HepG2 (cell line): ENCODE measurements at regions not wholly inside any gene's neighbourhood (a gene's known extent, or its start where the extent isn't known, plus 50 kb on each side); places are given as distances from the start of the nearest gene placed in this dataset.

Experiments used
- ATAC-seq: fragments of 200-7000 bp; cut with Tn5 transposase; 3 replicates; pipeline ENCODE4 v1.9.1; 2020; ENCODE audit warnings: mild to moderate bottlenecking, moderate library complexity
- BruUV-seq: library from RNA; stranded (reverse); fragments of 400-500 nt; replicated peaks from 2 replicates; lab custom pipeline; 2021; lab: Mats Ljungman, UMichigan
- CTCF ChIA-PET: fragments of 300-600 bp; formaldehyde crosslinking; extraction: SDS; loops from one replicate; lab custom pipeline; 2021; ENCODE audit warnings: low total read pairs, inconsistent platforms, low intra/inter-chr PET ratio; lab: Yijun Ruan, JAX
- POLR2A ChIA-PET: fragments of 350-600 bp; sonication (Branson Sonifier 250); formaldehyde crosslinking; loops from one replicate; lab custom pipeline; 2020; ENCODE audit warnings: antibody characterized with exemption, inconsistent platforms; lab: Yijun Ruan, JAX
- DNase-seq: peaks from one replicate; pipeline ENCODE4 v3.0.0-alpha.2; 2015; ENCODE audit warnings: low spot score
- FAIRE-seq: peaks from 3 replicates; lab custom pipeline; 2011; peaks lifted over from hg19 to GRCh38; lab: Jason Lieb, UNC
- H2AFZ ChIP-seq: one replicate; pipeline ENCODE4 v1.6.1; 2011; ENCODE audit warnings: low read length, inconsistent platforms
- H3K27ac ChIP-seq: fragments of 300-600 bp; 3 replicates; pipeline ENCODE4 v1.8.0; 2011; ENCODE audit warnings: mixed run types, mild to moderate bottlenecking, mixed read lengths, low read length, inconsistent platforms; ENCODE audit not compliant: insufficient read depth; ENCODE audit errors: extremely low read length
- H3K27me3 ChIP-seq, 2 experiments: fragments of 200-600 bp in 1 of 2; 2 replicates in 1 of 2; 3 replicates in 1 of 2; pipeline versions ENCODE4 v1.6.0 to v1.8.0; 2011; ENCODE audit warnings: low read length in 2 of 2, mild to moderate bottlenecking in 2 of 2, moderate library complexity in 2 of 2, inconsistent platforms in 1 of 2; ENCODE audit not compliant: insufficient read depth in 2 of 2, control insufficient read depth in 1 of 2
- H3K36me3 ChIP-seq, 2 experiments: fragments of 200-600 bp in 1 of 2; replicated peaks in 1 of 2; 2 replicates in 1 of 2; 3 replicates in 1 of 2; pipeline versions ENCODE4 v1.5.1 to v1.8.0; 2011; ENCODE audit warnings: low read length in 2 of 2, inconsistent platforms in 1 of 2; ENCODE audit not compliant: insufficient read depth in 2 of 2, control insufficient read depth in 1 of 2
- H3K4me1 ChIP-seq: 2 replicates; pipeline ENCODE4 v1.5.1; 2012; ENCODE audit warnings: low read length, inconsistent platforms; ENCODE audit not compliant: insufficient read depth
- H3K4me2 ChIP-seq: 2 replicates; pipeline ENCODE4 v1.6.0; 2011; ENCODE audit warnings: low read depth, low read length, inconsistent platforms
- H3K4me3 ChIP-seq, 3 experiments: fragments of 200-600 bp in 1 of 3; sonication (generic), shearing (Covaris generic) in 1 of 3; replicated peaks in 1 of 3; 2 replicates each; pipeline ENCODE4 v1.5.1; 2011 to 2016; ENCODE audit warnings: low read length in 3 of 3, inconsistent platforms in 2 of 3, low read depth in 2 of 3, mild to moderate bottlenecking in 2 of 3, control low read depth in 1 of 3, mixed read lengths in 1 of 3; ENCODE audit not compliant: insufficient read depth in 1 of 3
- H3K79me2 ChIP-seq: one replicate; pipeline ENCODE4 v1.6.1; 2011; ENCODE audit warnings: low read length, inconsistent platforms; ENCODE audit not compliant: insufficient read depth
- H3K9ac ChIP-seq: 2 replicates; pipeline ENCODE4 v1.6.0; 2011; ENCODE audit warnings: mild to moderate bottlenecking, low read depth, low read length, inconsistent platforms; ENCODE audit not compliant: insufficient read depth
- H3K9me3 ChIP-seq: 2 replicates; pipeline ENCODE4 v1.5.1; 2012; ENCODE audit warnings: mild to moderate bottlenecking, low read length
- H4K20me1 ChIP-seq: 2 replicates; pipeline ENCODE4 v1.6.0; 2011; ENCODE audit warnings: inconsistent platforms, mild to moderate bottlenecking, low read length, moderate library complexity; ENCODE audit not compliant: insufficient read depth
- ATF1 ChIP-seq: IDR thresholded peaks from 2 replicates; pipeline ENCODE4 v1.6.1; 2016; ENCODE audit warnings: mild to moderate bottlenecking, control low read depth
- CHD2 ChIP-seq: IDR thresholded peaks from 2 replicates; pipeline ENCODE4 v1.6.1; 2011; ENCODE audit warnings: low read depth, low read length, improper control_type of control experiment
- GTF3A ChIP-seq: sonication (generic); formaldehyde crosslinking; conservative IDR thresholded peaks from 2 replicates; pipeline ENCODE4 v1.4.0; 2020; ENCODE audit warnings: mild to moderate bottlenecking, missing genetic modification reagents
- HDAC6 ChIP-seq: fragments of 200-600 bp; sonication (generic); IDR thresholded peaks from 2 replicates; pipeline ENCODE4 v1.7.0; 2017; ENCODE audit warnings: mild to moderate bottlenecking, antibody characterized with exemption, low read length, low read depth
- HIC2 ChIP-seq: sonication (generic); formaldehyde crosslinking; IDR thresholded peaks from 2 replicates; pipeline ENCODE4 v1.9.0; 2022; ENCODE audit warnings: low read depth, missing genetic modification reagents
- HOXA9 ChIP-seq: sonication (generic); formaldehyde crosslinking; IDR thresholded peaks from 2 replicates; pipeline ENCODE4 v1.8.1; 2022; ENCODE audit warnings: missing genetic modification reagents, mild to moderate bottlenecking, moderate library complexity, borderline replicate concordance
- NFYB ChIP-seq: sonication (generic); formaldehyde crosslinking; IDR thresholded peaks from 2 replicates; pipeline ENCODE4 v1.4.0; 2020; ENCODE audit warnings: missing genetic modification reagents
- PHF21A ChIP-seq: sonication (generic); formaldehyde crosslinking; IDR thresholded peaks from 2 replicates; pipeline ENCODE4 v1.5.0; 2020; ENCODE audit warnings: mild to moderate bottlenecking, missing genetic modification reagents
- ZBTB25 ChIP-seq: IDR thresholded peaks from 2 replicates; pipeline ENCODE4 v1.6.1; 2018; ENCODE audit warnings: missing genetic modification reagents
- ZNF430 ChIP-seq: sonication (generic); formaldehyde crosslinking; IDR thresholded peaks from 2 replicates; pipeline ENCODE4 v1.9.0; 2021; ENCODE audit warnings: mild to moderate bottlenecking, missing genetic modification reagents
- ZNF703 ChIP-seq: sonication (generic); formaldehyde crosslinking; IDR thresholded peaks from 2 replicates; pipeline ENCODE4 v1.5.1; 2020; ENCODE audit warnings: missing genetic modification reagents, mild to moderate bottlenecking, moderate library complexity, borderline replicate concordance
- ZNF816 ChIP-seq: sonication (generic); formaldehyde crosslinking; IDR thresholded peaks from 2 replicates; pipeline ENCODE4 v1.8.0; 2022; ENCODE audit warnings: missing genetic modification reagents, mild to moderate bottlenecking, borderline replicate concordance
- ZSCAN12 ChIP-seq: sonication (generic); formaldehyde crosslinking; IDR thresholded peaks from 2 replicates; pipeline ENCODE4 v1.9.0; 2021; ENCODE audit warnings: mild to moderate bottlenecking, missing genetic modification reagents
- ZSCAN9 ChIP-seq: IDR thresholded peaks from 2 replicates; pipeline ENCODE4 v1.6.1; 2016; ENCODE audit warnings: borderline replicate concordance
- WGBS: methylation state at CpG from one replicate; pipeline ENCODE4 v1.1.6; 2017; ENCODE audit warnings: low lambda C conversion rate; 5-methylcytosine and 5-hydroxymethylcytosine counted together
- in situ Hi-C: cut with HindIII; loops from 2 replicates; pipeline ENCODE4 v1.10.0; 2017; ENCODE audit warnings: low pct_unique_long_range_greater_than_20kb; ENCODE audit not compliant: extremely low pct_ligation_motif_present
- intact Hi-C: fragments of 100-400 bp; cut with micrococcal nuclease; formaldehyde crosslinking; loops from one replicate; pipeline ENCODE4 v1.10.0; 2022; ENCODE audit not compliant: unreplicated experiment
- TF ChIP-seq, protein P1 (sequence below): sonication (generic); formaldehyde crosslinking; IDR thresholded peaks from 2 replicates; pipeline ENCODE4 v1.9.0; 2021; ENCODE audit warnings: missing genetic modification reagents, borderline replicate concordance

GRCh38 chr15:84103345-84103744 is 132.2 kb upstream of the GOLGA6L4 start:
- no peak overlapping the region for H2AFZ ChIP-seq
- DNase-seq (no peak), ATAC-seq (no peak), FAIRE-seq (no peak)
- H3K4me1 ChIP-seq = no peaks in the 10 kb centered on the region
- in situ Hi-C loops = no loop called here
- no peaks in the 10 kb centered on the region for H3K9me3 ChIP-seq
- intact Hi-C loops = no loop called here
- no peaks in the 10 kb centered on the region for H3K27me3 ChIP-seq
- TF ChIP-seq ZNF703 (CRISPR knock-in tag) (no peak), NFYB (CRISPR knock-in tag) (no peak)
- no peaks in the 10 kb centered on the region for H3K36me3 ChIP-seq
- H4K20me1 ChIP-seq = no peaks in the 10 kb centered on the region
- H3K4me3 ChIP-seq = no peak overlapping the region
- H3K9ac ChIP-seq = no peak overlapping the region
- no peaks in the 10 kb centered on the region for H3K79me2 ChIP-seq
- CTCF ChIA-PET = no interaction called here
- POLR2A ChIA-PET = no interaction called here
- WGBS = 2% methylated on average over 4 of the region's 4 CpGs
- H3K27ac ChIP-seq = no peak overlapping the region
- BruUV-seq = no TSS peak
- no peak overlapping the region for H3K4me2 ChIP-seq

DNA sequence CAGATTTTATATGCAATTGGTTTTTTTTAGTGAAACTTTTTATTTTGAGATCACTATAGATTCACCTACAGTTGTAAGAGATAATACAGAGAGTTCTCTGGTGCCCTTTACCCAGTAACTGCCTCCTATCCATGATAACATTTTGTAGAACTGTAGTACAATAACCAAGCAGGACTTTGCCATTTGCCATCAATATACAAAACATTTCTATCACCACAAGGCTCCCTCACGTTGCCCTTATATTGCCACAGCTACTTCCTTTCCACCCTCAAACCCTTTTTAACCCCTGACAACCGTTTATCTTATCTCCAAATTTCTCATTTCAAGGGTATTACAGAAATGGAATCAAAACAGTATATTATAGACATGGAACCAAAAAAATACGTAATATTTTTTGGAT is 130.7 kb upstream of the GOLGA6L4 start:
- no TSS peak for BruUV-seq
- no peak overlapping the region for H3K27ac ChIP-seq
- FAIRE-seq (no peak), ATAC-seq (no peak), DNase-seq (no peak)
- no peaks in the 10 kb centered on the region for H3K4me1 ChIP-seq
- no peak overlapping the region for H3K4me2 ChIP-seq
- in situ Hi-C loops (no loop called here), intact Hi-C loops (no loop called here)
- H3K9ac ChIP-seq = no peak overlapping the region
- no peak overlapping the region for H3K4me3 ChIP-seq
- ChIA-PET CTCF (no interaction called here), POLR2A (no interaction called here)
- no peaks in the 10 kb centered on the region for H3K79me2 ChIP-seq
- H3K27me3 ChIP-seq = no peaks in the 10 kb centered on the region
- WGBS = 0% methylated on average over 3 of the region's 3 CpGs
- no peaks in the 10 kb centered on the region for H3K9me3 ChIP-seq
- no peak overlapping the region for H2AFZ ChIP-seq
- H3K36me3 ChIP-seq = no peaks in the 10 kb centered on the region
- no peaks in the 10 kb centered on the region for H4K20me1 ChIP-seq
- TF ChIP-seq PHF21A (CRISPR knock-in tag) (no peak), ZSCAN9 (no peak), HDAC6 (no peak), ATF1 (no peak), HOXA9 (CRISPR knock-in tag) (no peak), ZSCAN12 (CRISPR knock-in tag) (no peak), HIC2 (CRISPR knock-in tag) (no peak), CHD2 (no peak), ZNF816 (no peak), ZNF430 (CRISPR knock-in tag) (no peak), GTF3A (CRISPR knock-in tag) (no peak), ZBTB25 (no peak)
- TF ChIP-seq, protein P1, sequence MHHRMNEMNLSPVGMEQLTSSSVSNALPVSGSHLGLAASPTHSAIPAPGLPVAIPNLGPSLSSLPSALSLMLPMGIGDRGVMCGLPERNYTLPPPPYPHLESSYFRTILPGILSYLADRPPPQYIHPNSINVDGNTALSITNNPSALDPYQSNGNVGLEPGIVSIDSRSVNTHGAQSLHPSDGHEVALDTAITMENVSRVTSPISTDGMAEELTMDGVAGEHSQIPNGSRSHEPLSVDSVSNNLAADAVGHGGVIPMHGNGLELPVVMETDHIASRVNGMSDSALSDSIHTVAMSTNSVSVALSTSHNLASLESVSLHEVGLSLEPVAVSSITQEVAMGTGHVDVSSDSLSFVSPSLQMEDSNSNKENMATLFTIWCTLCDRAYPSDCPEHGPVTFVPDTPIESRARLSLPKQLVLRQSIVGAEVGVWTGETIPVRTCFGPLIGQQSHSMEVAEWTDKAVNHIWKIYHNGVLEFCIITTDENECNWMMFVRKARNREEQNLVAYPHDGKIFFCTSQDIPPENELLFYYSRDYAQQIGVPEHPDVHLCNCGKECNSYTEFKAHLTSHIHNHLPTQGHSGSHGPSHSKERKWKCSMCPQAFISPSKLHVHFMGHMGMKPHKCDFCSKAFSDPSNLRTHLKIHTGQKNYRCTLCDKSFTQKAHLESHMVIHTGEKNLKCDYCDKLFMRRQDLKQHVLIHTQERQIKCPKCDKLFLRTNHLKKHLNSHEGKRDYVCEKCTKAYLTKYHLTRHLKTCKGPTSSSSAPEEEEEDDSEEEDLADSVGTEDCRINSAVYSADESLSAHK (CRISPR knock-in tag) = no peak
